SU-DHL-6 (cell line): ENCODE measurements at regions not wholly inside any gene's neighbourhood (a gene's known extent, or its start where the extent isn't known, plus 50 kb on each side); places are given as distances from the start of the nearest gene placed in this dataset.

Source experiments
- H2AFZ ChIP-seq: fragments of 200-600 bp; sonication (generic); 2 replicates; pipeline ENCODE4 v1.6.1; 2014; ENCODE audit warnings: low read depth, mild to moderate bottlenecking, moderate library complexity, mixed read lengths, antibody characterized with exemption, low read length; ENCODE audit not compliant: severe bottlenecking
- H3F3A ChIP-seq: fragments of 200-600 bp; shearing (Covaris generic); 2 replicates; pipeline ENCODE4 v1.6.0; 2016; ENCODE audit warnings: antibody characterized with exemption, mild to moderate bottlenecking; ENCODE audit not compliant: insufficient read depth
- H3K27ac ChIP-seq: fragments of 200-600 bp; sonication (generic); 2 replicates; pipeline ENCODE4 v1.5.1; 2016; ENCODE audit warnings: low read depth, mild to moderate bottlenecking, low read length, moderate library complexity, mixed read lengths
- H3K27me3 ChIP-seq: fragments of 200-600 bp; sonication (generic), shearing (Covaris generic); 2 replicates; pipeline ENCODE4 v1.6.0; 2014; ENCODE audit warnings: mild to moderate bottlenecking, low read length
- H3K36me3 ChIP-seq: fragments of 200-600 bp; sonication (generic); 2 replicates; pipeline ENCODE4 v1.6.1; 2014; ENCODE audit warnings: mild to moderate bottlenecking, low read length, mixed read lengths
- H3K4me2 ChIP-seq: fragments of 300-600, 200-600 bp; shearing (Covaris generic), sonication (generic); 2 replicates; pipeline ENCODE4 v1.6.0; 2014; ENCODE audit warnings: low read length, low read depth, mild to moderate bottlenecking; ENCODE audit not compliant: poor library complexity, severe bottlenecking
- H3K4me3 ChIP-seq: fragments of 200-600 bp; sonication (generic); 2 replicates; pipeline ENCODE4 v1.5.1; 2014; ENCODE audit warnings: antibody characterized with exemption, low read length, mild to moderate bottlenecking, mixed read lengths; ENCODE audit not compliant: insufficient read depth, poor library complexity, severe bottlenecking
- H3K79me2 ChIP-seq: fragments of 200-600 bp; sonication (generic); 2 replicates; pipeline ENCODE4 v1.6.1; 2014; ENCODE audit warnings: mild to moderate bottlenecking, low read length, moderate library complexity; ENCODE audit not compliant: insufficient read depth
- H3K9ac ChIP-seq: fragments of 200-600 bp; sonication (generic); 2 replicates; pipeline ENCODE4 v1.7.0; 2014; ENCODE audit warnings: mild to moderate bottlenecking, low read length
- H3K9me2 ChIP-seq: fragments of 200-600 bp; sonication (generic); replicated peaks from 2 replicates; pipeline ENCODE4 v1.6.1; 2014; ENCODE audit warnings: low read length; ENCODE audit not compliant: insufficient read depth
- H3K9me3 ChIP-seq: fragments of 200-600 bp; sonication (generic); 2 replicates; pipeline ENCODE4 v1.6.1; 2014; ENCODE audit warnings: low read length, mixed read lengths; ENCODE audit not compliant: insufficient read depth
- H4K20me1 ChIP-seq: fragments of 200-600 bp; sonication (generic); 2 replicates; pipeline ENCODE4 v1.6.1; 2014; ENCODE audit warnings: low read depth, mild to moderate bottlenecking, antibody characterized with exemption, low read length, moderate library complexity, mixed read lengths
- CTCF ChIP-seq: fragments of 200-600 bp; sonication (generic); IDR thresholded peaks from one replicate; pipeline ENCODE4 v1.5.1; 2017; ENCODE audit warnings: antibody characterized with exemption, mild to moderate bottlenecking, low read length, moderate library complexity; ENCODE audit not compliant: insufficient read depth, poor library complexity, severe bottlenecking
- EZH2phosphoT487 ChIP-seq: fragments of 200-600 bp; sonication (generic), shearing (Covaris generic); conservative IDR thresholded peaks from 2 replicates; pipeline ENCODE4 v1.6.1; 2018; ENCODE audit warnings: mild to moderate bottlenecking, antibody characterized with exemption, low read length, moderate library complexity, mixed read lengths

DNA sequence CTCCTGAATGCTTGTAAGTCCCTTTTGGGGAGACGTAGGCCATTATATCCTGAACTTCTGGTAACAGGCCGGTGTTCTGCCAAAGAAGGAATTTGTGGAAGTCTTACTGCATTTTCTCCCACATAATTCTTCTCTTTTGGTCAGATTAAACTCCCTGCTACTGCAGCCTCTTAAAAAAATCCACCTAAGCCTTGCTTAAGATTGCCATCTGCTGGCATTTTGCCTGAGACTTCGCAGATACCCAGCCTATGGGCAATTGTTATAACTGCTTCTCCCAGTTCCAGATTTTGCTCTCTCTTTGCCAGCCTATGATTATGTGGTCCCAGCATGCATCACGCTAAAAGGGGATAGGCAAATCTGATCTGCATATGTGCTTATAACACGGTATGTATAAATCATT is 391.6 kb upstream of the CHD1 start:
- Histone ChIP-seq H3F3A (no peaks in the 10 kb centered on the region), H3K27me3 (no peaks in the 10 kb centered on the region), H3K9ac (no peak overlapping the region), H3K27ac (no peak overlapping the region), H3K9me3 (no peaks in the 10 kb centered on the region), H3K4me2 (no peak overlapping the region), H3K79me2 (no peaks in the 10 kb centered on the region), H4K20me1 (no peaks in the 10 kb centered on the region), H3K4me3 (no peak overlapping the region), H3K9me2 (no peaks in the 10 kb centered on the region), H2AFZ (no peak overlapping the region), H3K36me3 (no peaks in the 10 kb centered on the region)
- no peak for TF ChIP-seq CTCF
- TF ChIP-seq EZH2phosphoT487 = no peak

- Histone ChIP-seq H3K79me2 (no peaks in the 10 kb centered on the region), H3K9me3 (no peaks in the 10 kb centered on the region), H2AFZ (no peak overlapping the region), H3K27me3 (no peaks in the 10 kb centered on the region), H3K9me2 (no peaks in the 10 kb centered on the region), H3K4me3 (no peak overlapping the region), H3F3A (no peaks in the 10 kb centered on the region), H3K27ac (no peak overlapping the region), H3K4me2 (no peak overlapping the region), H3K9ac (no peak overlapping the region), H4K20me1 (no peaks in the 10 kb centered on the region), H3K36me3 (no peaks in the 10 kb centered on the region)
- TF ChIP-seq EZH2phosphoT487 (no peak), CTCF (no peak)
These were observed 388.3 kb upstream of the CHD1 start for GRCh38 chr5:99317136-99317535.

DNA sequence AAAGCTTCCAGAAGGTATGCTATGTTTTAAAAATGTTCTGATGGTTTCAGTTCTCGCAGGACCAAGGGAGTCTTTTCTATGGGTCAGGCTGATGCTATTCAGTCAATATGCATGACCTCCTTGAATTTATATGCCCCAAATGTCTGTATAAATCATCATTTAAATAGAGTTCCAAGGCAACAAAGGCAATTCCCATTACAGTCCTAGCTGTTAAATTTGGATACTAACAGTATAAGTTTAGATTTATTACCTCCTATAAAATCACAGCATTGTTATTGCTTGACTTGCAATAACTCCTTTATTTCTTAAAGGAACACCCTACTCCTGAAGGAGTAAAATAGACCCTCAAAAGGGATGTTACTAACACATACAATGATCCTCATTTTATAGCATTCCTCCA is 387.7 kb upstream of the CHD1 start:
- Histone ChIP-seq H3K9ac (no peak overlapping the region), H3F3A (no peaks in the 10 kb centered on the region), H3K36me3 (no peaks in the 10 kb centered on the region), H3K27me3 (no peaks in the 10 kb centered on the region), H3K4me3 (no peak overlapping the region), H3K9me3 (no peaks in the 10 kb centered on the region), H4K20me1 (no peaks in the 10 kb centered on the region), H3K27ac (no peak overlapping the region), H2AFZ (no peak overlapping the region), H3K9me2 (no peaks in the 10 kb centered on the region), H3K79me2 (no peaks in the 10 kb centered on the region), H3K4me2 (no peak overlapping the region)
- no peak for TF ChIP-seq CTCF
- no peak for TF ChIP-seq EZH2phosphoT487
